Lung microvascular endothelial cell (primary cell): ENCODE measurements at regions not wholly inside any gene's neighbourhood (a gene's known extent, or its start where the extent isn't known, plus 50 kb on each side); places are given as distances from the start of the nearest gene placed in this dataset.

Source experiments
- DNase-seq, 2 donors: peaks; one replicate each; pipeline versions ENCODE4 v3.0.0 to v3.0.0-alpha.2; 2010; ENCODE audit warnings: low read depth in 2 of 2

GRCh38 chr21:32135401-32136363, 143.2 kb downstream of the MIS18A start:
- no peak for DNase-seq

GRCh38 chr21:32134441-32135130, 144.3 kb downstream of the MIS18A start:
- DNase-seq = no peak

GRCh38 chr21:32132881-32133280, 146.0 kb downstream of the MIS18A start:
- no peak for DNase-seq

DNA sequence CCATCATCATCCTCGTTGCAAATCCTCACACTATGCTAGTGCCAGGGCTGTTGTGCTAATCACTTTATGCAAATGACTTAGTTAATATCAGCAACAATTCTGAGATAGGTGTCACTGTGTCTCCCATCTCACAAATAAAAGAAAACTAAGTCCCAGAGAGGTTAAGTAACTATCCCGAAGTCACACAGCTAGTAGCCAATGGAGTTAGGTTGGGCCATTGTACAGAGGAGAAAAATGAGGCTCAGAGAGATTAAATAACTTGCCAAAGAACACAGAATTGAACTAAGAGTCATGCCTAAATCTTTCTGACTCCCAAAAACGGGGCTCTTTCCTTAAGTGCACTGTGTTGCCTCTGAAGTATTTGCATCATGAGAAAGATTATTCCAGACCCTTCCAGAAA, 146.4 kb downstream of the MIS18A start:
- no peak for DNase-seq

- peak; percentile 24 to 25 for DNase-seq
These were observed 146.9 kb downstream of the MIS18A start for GRCh38 chr21:32131960-32132359.

DNA sequence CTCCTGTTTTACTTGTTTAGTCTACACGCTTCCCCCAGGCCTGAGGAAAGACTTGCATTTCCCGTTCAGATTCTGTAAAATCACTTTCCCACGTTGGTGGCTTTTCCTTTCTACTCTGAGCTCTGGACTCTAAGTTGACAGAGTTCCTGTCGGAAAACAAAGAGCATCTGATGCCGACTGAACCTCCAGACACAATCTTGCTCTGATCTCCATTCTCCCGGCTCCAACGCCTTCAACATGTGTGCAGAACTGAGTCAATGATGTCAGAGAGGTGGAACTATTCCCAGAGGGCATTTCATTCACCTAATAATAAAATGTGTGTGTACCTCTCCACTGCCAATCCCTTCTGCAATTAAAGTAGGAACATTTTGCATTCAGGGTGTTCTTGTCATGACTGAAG, 147.7 kb downstream of the MIS18A start:
- peak; percentile 6 to 8 for DNase-seq

- DNase-seq = no peak
These were observed 148.6 kb downstream of the MIS18A start for GRCh38 chr21:32130031-32130891.

GRCh38 chr21:32127081-32127480, 151.8 kb downstream of the MIS18A start:
- no peak for DNase-seq

DNA sequence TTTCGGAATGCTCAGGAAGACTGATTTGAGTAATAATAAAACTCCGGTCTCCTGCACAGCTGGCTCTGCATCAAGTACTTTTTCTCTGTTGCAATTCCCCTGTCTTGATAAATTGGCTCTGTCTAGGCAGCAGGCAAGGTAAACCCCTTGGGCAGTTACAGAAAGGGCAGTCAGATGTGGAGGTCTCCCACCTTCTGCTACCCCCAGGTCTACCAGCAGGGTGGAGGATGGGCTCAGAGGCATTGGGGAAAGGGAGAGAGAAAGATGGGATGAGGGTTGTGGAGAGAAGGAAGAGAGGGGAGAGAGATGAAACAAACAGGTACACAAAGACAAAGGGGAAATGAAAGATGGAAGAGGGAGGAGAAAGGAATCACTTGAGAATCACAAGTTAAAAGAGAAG, 156.8 kb downstream of the MIS18A start:
- DNase-seq = no peak

DNA sequence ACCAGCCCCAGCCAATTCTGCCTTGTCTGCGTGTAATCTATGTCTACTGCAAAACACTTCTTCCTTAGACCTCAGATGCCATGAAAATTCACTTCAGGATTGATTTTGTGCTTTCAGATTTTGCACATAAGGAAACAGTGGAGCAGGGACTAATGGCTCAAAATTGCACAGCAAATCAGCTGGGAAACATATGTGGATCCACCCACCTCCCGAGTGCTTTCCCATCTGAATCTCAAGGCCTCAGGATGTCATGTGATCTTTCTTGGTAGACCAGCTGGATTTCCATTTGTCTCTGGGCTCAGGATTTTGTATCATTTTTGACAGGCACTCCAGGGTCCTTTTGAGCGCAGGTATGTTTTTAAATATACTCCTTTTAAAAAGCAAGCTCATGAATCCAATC, 158.6 kb downstream of the MIS18A start:
- DNase-seq = no peak

GRCh38 chr21:32119811-32120210, 159.0 kb downstream of the MIS18A start:
- no peak for DNase-seq

DNA sequence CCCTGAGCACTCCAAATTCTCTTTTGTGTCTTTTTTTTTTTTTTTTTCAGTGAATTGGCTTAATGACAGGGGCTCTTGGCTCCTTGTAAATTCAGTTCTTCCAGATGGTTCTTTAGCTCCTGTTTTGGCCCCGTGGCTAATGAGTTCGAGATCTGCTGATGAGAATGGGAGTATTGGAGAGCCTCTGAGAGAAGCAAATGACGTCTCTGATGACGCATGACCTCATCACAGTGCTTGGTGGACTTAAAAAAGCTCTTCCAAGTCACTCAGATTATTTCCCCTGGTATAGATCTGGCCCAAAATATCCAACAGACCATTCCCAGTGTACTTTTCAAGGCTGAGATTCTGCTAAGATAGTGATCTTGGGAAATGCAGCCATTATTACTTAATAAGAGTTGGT, 159.5 kb downstream of the MIS18A start:
- DNase-seq = no peak

DNA sequence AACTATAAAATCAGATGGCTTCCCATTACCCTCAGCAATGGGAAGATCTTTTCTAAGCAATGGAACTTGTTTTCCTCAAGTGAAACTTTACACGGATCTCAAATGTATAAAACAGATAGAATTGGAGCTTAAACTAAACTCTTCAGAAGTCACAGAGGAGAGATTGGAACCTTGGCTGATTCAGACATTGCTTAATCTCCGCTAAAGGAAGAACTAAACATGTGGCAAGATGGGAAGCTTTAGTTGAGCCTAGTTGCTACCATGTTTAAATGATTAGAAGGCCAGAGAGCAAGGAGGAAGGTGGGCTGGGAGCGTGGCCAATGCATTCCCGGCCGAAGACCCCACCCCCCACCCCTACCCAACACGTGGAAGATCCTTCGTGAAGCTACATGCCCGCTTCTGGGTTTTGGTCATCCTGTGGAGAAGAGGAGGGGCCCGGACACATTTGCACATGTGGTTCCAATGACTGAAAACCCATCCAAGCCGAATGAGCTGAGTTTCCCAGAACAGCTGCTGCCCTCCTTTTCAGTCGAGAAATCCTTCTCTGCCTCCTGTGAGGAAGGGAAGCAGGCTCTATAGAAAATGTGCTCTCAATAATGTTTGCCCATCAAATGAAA, 164.3 kb downstream of the MIS18A start:
- no peak for DNase-seq

- no peak for DNase-seq
These were observed 165.4 kb downstream of the MIS18A start for GRCh38 chr21:32113486-32113885.

DNA sequence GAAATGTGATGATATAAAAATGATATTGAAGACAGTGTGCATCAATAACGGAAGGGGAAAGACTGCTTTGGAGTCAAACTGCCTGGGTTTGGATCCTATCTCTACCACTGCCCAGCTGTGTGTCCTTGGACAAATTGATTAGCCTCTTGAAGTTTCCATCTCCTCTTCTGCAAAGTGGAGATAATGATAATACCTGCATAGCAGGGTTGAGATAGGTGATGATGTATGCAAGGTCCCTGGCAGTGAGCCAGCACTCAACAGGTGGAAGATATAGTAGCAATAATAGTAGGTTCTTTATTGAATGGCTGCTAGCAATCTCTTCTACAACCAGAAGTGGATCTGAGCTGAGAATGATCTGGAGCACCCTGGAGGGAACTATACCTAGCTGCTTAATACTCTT, 166.7 kb downstream of the MIS18A start:
- no peak for DNase-seq

DNA sequence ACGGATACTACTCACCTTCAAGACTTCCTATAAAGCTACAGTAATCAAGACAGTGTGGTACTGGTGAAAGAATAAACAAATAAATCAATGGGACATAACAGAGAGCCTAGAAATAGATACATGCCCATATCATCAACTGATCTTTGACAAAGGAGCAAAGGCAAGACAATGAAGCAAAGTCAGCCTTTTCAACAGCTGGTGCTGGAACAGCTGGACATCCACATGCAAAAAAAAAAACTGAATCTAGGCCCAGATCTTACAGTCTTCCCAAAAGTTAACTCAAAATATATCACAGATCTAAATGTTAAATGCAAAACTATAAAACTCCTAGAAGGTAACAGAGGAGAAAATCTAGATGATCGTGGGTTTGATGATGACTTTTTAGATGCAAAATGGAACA, 170.3 kb downstream of the MIS18A start:
- DNase-seq = no peak

GRCh38 chr21:32103361-32103760, 175.5 kb downstream of the MIS18A start:
- DNase-seq = no peak

DNA sequence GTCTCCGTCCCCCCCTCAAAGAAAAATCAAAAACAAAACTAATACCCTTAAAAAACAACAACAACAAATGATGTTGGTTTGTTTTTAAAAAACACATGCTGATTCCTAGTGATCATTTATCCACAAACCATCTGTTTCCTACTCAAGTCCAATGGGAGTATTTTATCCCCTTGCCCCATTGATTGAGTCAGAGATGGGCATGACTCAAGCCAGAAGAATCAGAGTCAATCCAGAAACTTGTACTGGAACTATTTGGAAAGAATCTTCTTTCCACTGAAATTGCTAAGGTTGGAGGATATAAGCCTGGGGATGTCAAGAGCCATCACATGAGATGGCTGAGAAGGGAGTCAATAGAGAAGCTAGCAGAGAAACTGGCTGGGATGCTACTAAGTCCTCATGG, 176.4 kb downstream of the MIS18A start:
- no peak for DNase-seq

- DNase-seq = no peak
These were observed 177.6 kb downstream of the MIS18A start for GRCh38 chr21:32101277-32101676.

DNA sequence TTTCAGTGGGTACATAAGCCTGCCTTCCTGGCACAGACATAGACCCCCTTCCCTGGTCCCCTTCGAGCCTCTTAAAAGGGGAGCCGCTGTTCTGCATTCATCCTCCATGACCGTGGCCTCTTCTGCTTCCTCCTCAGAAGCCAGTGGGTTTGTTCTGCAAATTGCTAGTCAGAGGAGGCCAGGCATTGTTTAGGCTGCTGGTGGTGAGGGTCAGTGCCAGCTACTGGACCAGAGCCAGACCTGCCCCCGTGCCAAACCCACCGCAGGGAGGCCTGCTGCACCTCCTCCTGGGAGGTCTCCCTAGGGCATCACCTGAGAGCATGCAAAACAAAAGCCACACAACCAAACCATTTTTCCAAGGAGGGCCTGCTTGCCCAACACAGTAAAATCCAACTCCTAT, 178.4 kb downstream of the MIS18A start:
- no peak for DNase-seq

- no peak for DNase-seq
These were observed 178.9 kb downstream of the MIS18A start for GRCh38 chr21:32099812-32100416.
